ENCODE measurements at regions not wholly inside any gene's neighbourhood (a gene's known extent, or its start where the extent isn't known, plus 50 kb on each side); places are given as distances from the start of the nearest gene placed in this dataset.

DNA sequence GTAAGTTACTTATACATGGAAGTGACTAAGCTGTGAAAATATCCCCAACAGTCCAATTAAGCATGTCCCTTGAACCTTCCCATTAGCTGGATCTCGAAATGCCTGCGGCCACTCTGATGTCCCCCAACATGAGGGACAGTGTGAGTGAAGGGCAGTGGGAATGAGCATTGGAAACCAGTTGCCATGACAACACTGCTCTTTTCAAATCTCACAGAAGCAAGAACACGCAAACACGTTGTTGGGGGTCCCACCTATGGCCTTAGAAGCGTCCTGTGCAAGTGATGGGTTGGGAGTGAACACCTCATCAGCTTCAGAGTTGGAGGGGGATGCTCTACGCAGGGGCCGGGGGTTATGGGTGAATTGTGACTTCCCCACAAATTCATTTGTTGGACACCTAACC lies 205.9 kb downstream of the NXNL2 start:
- H3K27ac ChIP-seq (ENCODE audit: insufficient read depth in 1 of 2, low read depth in 1 of 2, low read length in 2 of 2, poor library complexity in 1 of 2, severe bottlenecking in 2 of 2) = no peak overlapping the region
- no peaks in the 10 kb centered on the region for H3K36me3 ChIP-seq (ENCODE audit: control insufficient read depth in 4 of 4, insufficient read depth in 4 of 4, low read length in 3 of 4)
- peaks cover 0 to 58% (median 14%) of the 10 kb centered on the region in 5 experiments for H3K27me3 ChIP-seq (replicated peaks in 2 of 5; ENCODE audit: control insufficient read depth in 4 of 5, insufficient read depth in 5 of 5, low read length in 4 of 5)
- DNase-seq = no peak
- POLR2A ChIA-PET = no interaction called here
- no CpG with 5 or more reads among the region's 7 CpGs for WGBS (ENCODE audit: insufficient coverage)
- no peak overlapping the region for H3K4me3 ChIP-seq (ENCODE audit: control insufficient read depth in 1 of 7, extremely low read depth in 1 of 7, insufficient read depth in 4 of 7, low read depth in 2 of 7, low read length in 6 of 7)
- no peaks in the 10 kb centered on the region for H3K9me3 ChIP-seq (ENCODE audit: control extremely low read depth in 1 of 5, control insufficient read depth in 4 of 5, insufficient read depth in 2 of 5, low read depth in 1 of 5, low read length in 4 of 5)
- H3K4me1 ChIP-seq (ENCODE audit: control extremely low read depth in 1 of 4, control insufficient read depth in 4 of 4, insufficient read depth in 4 of 4, low read length in 3 of 4) = no peaks in the 10 kb centered on the region
- CTCF ChIA-PET = interaction anchor here (1.0 kb wide), 1 partner anchor 12 kb away, joined by 3 read pairs; no protein-coding TSS in a partner anchor

DNA sequence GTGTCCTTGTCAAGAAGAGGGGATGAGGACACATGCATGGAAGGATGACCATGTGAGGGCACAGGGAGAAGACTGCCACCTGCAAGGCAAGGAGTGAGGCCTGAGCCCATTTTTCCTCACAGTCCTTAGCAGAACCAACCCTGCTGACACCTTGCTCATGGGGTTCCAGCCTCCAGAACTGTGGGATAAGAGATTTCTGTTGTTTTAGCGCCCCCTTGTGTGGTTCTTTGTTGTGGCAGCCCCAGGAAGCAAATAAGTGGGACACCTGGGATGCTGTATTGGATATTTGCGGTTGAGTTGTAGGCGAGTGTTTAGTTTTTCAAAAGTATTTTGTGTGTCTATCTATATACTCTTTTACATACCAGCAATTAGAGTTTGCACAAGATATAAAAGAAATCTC lies 206.4 kb downstream of the NXNL2 start:
- Histone ChIP-seq H3K9me3 (ENCODE audit: control extremely low read depth in 1 of 5, control insufficient read depth in 4 of 5, insufficient read depth in 2 of 5, low read depth in 1 of 5, low read length in 4 of 5) (no peaks in the 10 kb centered on the region), H3K27me3 (replicated peaks in 2 of 5; ENCODE audit: control insufficient read depth in 4 of 5, insufficient read depth in 5 of 5, low read length in 4 of 5) (peaks cover 0 to 58% (median 14%) of the 10 kb centered on the region in 5 experiments), H3K4me3 (ENCODE audit: control insufficient read depth in 1 of 7, extremely low read depth in 1 of 7, insufficient read depth in 4 of 7, low read depth in 2 of 7, low read length in 6 of 7) (no peak overlapping the region), H3K27ac (ENCODE audit: insufficient read depth in 1 of 2, low read depth in 1 of 2, low read length in 2 of 2, poor library complexity in 1 of 2, severe bottlenecking in 2 of 2) (no peak overlapping the region), H3K36me3 (ENCODE audit: control insufficient read depth in 4 of 4, insufficient read depth in 4 of 4, low read length in 3 of 4) (no peaks in the 10 kb centered on the region), H3K4me1 (ENCODE audit: control extremely low read depth in 1 of 4, control insufficient read depth in 4 of 4, insufficient read depth in 4 of 4, low read length in 3 of 4) (no peaks in the 10 kb centered on the region)
- POLR2A ChIA-PET = no interaction called here
- DNase-seq = peak; percentile 1 to 5 (median 2)
- CTCF ChIA-PET = no interaction called here
- no CpG with 5 or more reads among the region's 3 CpGs for WGBS (ENCODE audit: insufficient coverage)

DNA sequence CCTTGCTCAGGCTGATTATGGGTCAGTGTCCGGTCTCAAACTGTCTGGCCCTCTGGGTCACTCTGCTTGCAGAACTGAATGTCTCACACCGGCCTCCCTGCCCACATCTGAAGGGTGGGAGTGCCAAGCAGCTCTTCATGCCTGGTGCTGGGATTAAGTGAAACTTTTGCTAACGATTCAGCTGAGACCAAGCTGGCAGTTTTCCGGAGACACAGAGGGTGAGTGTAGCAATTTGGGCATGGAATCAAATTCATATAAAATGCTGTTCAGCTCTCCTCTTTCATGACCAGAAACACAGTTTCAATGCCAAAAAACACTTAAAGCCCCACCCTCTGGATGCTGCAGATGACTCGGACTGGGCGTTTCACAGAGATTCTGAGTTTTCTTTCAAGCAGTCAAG lies 207.5 kb downstream of the NXNL2 start:
- H3K4me1 ChIP-seq (ENCODE audit: control extremely low read depth in 1 of 4, control insufficient read depth in 4 of 4, insufficient read depth in 4 of 4, low read length in 3 of 4) = peaks cover 0 to 3% (median 0%) of the 10 kb centered on the region in 4 experiments
- POLR2A ChIA-PET = no interaction called here
- no peaks in the 10 kb centered on the region for H3K9me3 ChIP-seq (ENCODE audit: control extremely low read depth in 1 of 5, control insufficient read depth in 4 of 5, insufficient read depth in 2 of 5, low read depth in 1 of 5, low read length in 4 of 5)
- DNase-seq = no peak
- 100% methylated on average over 2 of the region's 6 CpGs for WGBS (ENCODE audit: insufficient coverage)
- no peak overlapping the region for H3K4me3 ChIP-seq (ENCODE audit: control insufficient read depth in 1 of 7, extremely low read depth in 1 of 7, insufficient read depth in 4 of 7, low read depth in 2 of 7, low read length in 6 of 7)
- H3K27ac ChIP-seq (ENCODE audit: insufficient read depth in 1 of 2, low read depth in 1 of 2, low read length in 2 of 2, poor library complexity in 1 of 2, severe bottlenecking in 2 of 2) = no peak overlapping the region
- CTCF ChIA-PET = no interaction called here
- H3K27me3 ChIP-seq (replicated peaks in 2 of 5; ENCODE audit: control insufficient read depth in 4 of 5, insufficient read depth in 5 of 5, low read length in 4 of 5) = peaks cover 0 to 53% (median 14%) of the 10 kb centered on the region in 5 experiments
- H3K36me3 ChIP-seq (ENCODE audit: control insufficient read depth in 4 of 4, insufficient read depth in 4 of 4, low read length in 3 of 4) = no peaks in the 10 kb centered on the region

- Histone ChIP-seq H3K27me3 (replicated peaks in 2 of 5; ENCODE audit: control insufficient read depth in 4 of 5, insufficient read depth in 5 of 5, low read length in 4 of 5) (peaks cover 0 to 48% (median 14%) of the 10 kb centered on the region in 5 experiments), H3K4me3 (ENCODE audit: control insufficient read depth in 1 of 7, extremely low read depth in 1 of 7, insufficient read depth in 4 of 7, low read depth in 2 of 7, low read length in 6 of 7) (no peak overlapping the region), H3K4me1 (ENCODE audit: control extremely low read depth in 1 of 4, control insufficient read depth in 4 of 4, insufficient read depth in 4 of 4, low read length in 3 of 4) (peaks cover 0 to 3% (median 0%) of the 10 kb centered on the region in 4 experiments), H3K36me3 (ENCODE audit: control insufficient read depth in 4 of 4, insufficient read depth in 4 of 4, low read length in 3 of 4) (no peaks in the 10 kb centered on the region), H3K27ac (ENCODE audit: insufficient read depth in 1 of 2, low read depth in 1 of 2, low read length in 2 of 2, poor library complexity in 1 of 2, severe bottlenecking in 2 of 2) (no peak overlapping the region), H3K9me3 (ENCODE audit: control extremely low read depth in 1 of 5, control insufficient read depth in 4 of 5, insufficient read depth in 2 of 5, low read depth in 1 of 5, low read length in 4 of 5) (no peaks in the 10 kb centered on the region)
- ChIA-PET CTCF (no interaction called here), POLR2A (no interaction called here)
- WGBS (ENCODE audit: insufficient coverage) = 94% methylated on average over 2 of the region's 6 CpGs
- DNase-seq = no peak
Observed at GRCh38 chr9:88742905-88743304, 207.9 kb downstream of the NXNL2 start.

DNA sequence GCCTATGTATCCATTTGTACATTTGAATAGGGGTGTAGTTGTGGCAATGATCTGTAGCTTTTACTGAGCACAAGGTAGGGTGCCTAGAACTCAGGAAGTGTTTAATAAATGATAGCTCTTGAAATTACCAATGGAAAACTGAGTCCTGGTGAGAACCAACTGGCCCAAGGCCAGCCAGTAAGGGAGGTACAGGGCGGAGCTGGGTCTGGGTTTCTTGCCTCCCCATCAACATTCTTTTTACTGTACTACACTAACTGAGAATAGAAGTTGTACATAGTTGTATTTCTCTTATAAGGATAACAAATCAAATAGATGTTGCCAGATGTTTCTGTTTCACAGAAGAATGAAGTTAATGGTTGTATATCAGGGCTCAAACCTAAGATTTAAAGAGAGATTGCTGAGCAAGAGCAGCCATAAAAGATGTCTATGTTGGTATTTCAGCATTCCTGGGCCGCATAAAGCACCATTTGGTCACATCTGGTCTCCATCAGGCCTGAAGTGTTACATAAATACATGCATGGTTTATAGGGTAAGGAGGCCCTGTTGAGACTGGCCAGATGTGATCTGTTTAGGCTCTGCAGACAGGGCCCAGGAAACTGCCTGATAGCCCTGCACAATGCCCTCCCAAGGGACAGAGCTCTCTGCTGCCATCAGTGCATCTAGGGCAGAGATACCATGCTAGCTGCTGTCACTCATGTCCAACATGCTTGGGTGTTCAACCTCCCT lies 210.5 kb downstream of the NXNL2 start:
- DNase-seq = no peak
- Histone ChIP-seq H3K36me3 (ENCODE audit: control insufficient read depth in 4 of 4, insufficient read depth in 4 of 4, low read length in 3 of 4) (no peaks in the 10 kb centered on the region), H3K27me3 (replicated peaks in 2 of 5; ENCODE audit: control insufficient read depth in 4 of 5, insufficient read depth in 5 of 5, low read length in 4 of 5) (peaks cover 0 to 37% (median under 1%) of the 10 kb centered on the region in 5 experiments), H3K4me3 (ENCODE audit: control insufficient read depth in 1 of 7, extremely low read depth in 1 of 7, insufficient read depth in 4 of 7, low read depth in 2 of 7, low read length in 6 of 7) (no peak overlapping the region), H3K27ac (ENCODE audit: insufficient read depth in 1 of 2, low read depth in 1 of 2, low read length in 2 of 2, poor library complexity in 1 of 2, severe bottlenecking in 2 of 2) (no peak overlapping the region), H3K9me3 (ENCODE audit: control extremely low read depth in 1 of 5, control insufficient read depth in 4 of 5, insufficient read depth in 2 of 5, low read depth in 1 of 5, low read length in 4 of 5) (peaks cover 0 to 2% (median 1%) of the 10 kb centered on the region in 5 experiments), H3K4me1 (ENCODE audit: control extremely low read depth in 1 of 4, control insufficient read depth in 4 of 4, insufficient read depth in 4 of 4, low read length in 3 of 4) (peaks cover 0 to 3% (median 0%) of the 10 kb centered on the region in 4 experiments)
- POLR2A ChIA-PET = no interaction called here
- 78% methylated on average over 1 of the region's 2 CpGs for WGBS (ENCODE audit: insufficient coverage)
- CTCF ChIA-PET = no interaction called here

DNA sequence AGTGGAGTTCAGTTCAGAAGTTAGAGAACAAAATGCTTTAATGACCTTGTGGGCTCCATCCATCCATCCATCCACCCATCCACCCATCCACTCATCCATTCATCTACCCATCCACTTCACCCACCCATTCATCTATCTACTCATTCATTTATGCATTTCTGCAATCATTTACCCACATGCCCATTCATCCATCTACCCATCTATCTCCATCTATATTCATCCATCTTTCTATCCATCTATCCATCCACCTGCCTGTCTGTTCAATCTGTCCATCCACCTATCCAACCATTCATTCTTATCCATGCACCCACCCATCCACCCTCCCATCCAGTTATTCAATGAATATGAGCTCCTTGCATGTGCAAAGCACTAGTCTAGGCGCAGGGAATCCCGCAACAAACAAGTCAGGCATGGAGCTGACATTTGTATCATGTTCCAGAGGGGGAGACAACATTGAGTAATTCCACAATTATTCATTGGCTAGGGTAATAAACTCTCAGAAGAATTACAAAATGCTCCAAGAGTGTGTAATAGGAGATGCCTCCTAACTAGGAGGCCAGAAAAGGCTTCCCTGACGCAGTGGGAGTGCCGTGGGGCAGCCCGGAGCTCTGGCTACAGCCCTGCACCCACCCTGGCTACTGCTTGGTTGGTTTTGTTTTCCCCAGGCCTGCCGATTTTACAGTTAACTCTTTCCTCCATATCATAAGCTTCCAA lies 211.2 kb downstream of the NXNL2 start:
- CTCF ChIA-PET = no interaction called here
- Histone ChIP-seq H3K27me3 (replicated peaks in 2 of 5; ENCODE audit: control insufficient read depth in 4 of 5, insufficient read depth in 5 of 5, low read length in 4 of 5) (peaks cover 0 to 36% (median 0%) of the 10 kb centered on the region in 5 experiments), H3K4me1 (ENCODE audit: control extremely low read depth in 1 of 4, control insufficient read depth in 4 of 4, insufficient read depth in 4 of 4, low read length in 3 of 4) (peaks cover 0 to 3% (median 0%) of the 10 kb centered on the region in 4 experiments), H3K27ac (ENCODE audit: insufficient read depth in 1 of 2, low read depth in 1 of 2, low read length in 2 of 2, poor library complexity in 1 of 2, severe bottlenecking in 2 of 2) (no peak overlapping the region), H3K36me3 (ENCODE audit: control insufficient read depth in 4 of 4, insufficient read depth in 4 of 4, low read length in 3 of 4) (no peaks in the 10 kb centered on the region), H3K9me3 (ENCODE audit: control extremely low read depth in 1 of 5, control insufficient read depth in 4 of 5, insufficient read depth in 2 of 5, low read depth in 1 of 5, low read length in 4 of 5) (peaks cover 0 to 3% (median 3%) of the 10 kb centered on the region in 5 experiments), H3K4me3 (ENCODE audit: control insufficient read depth in 1 of 7, extremely low read depth in 1 of 7, insufficient read depth in 4 of 7, low read depth in 2 of 7, low read length in 6 of 7) (no peak overlapping the region)
- POLR2A ChIA-PET = no interaction called here
- WGBS (ENCODE audit: insufficient coverage) = 80% methylated on average over 3 of the region's 6 CpGs
- DNase-seq = no peak
